Fibroblast of skin of right biceps (primary cell): ENCODE measurements at regions not wholly inside any gene's neighbourhood (a gene's known extent, or its start where the extent isn't known, plus 50 kb on each side); places are given as distances from the start of the nearest gene placed in this dataset.
A peak's percentile ranks its signal among the peaks of the same experiment; 100 is the strongest.
"Not testable (repeated sequence)": the region's sequence is repeated elsewhere in the genome, so short reads cannot be mapped to it uniquely, and the experiment has no call there.

Experiments used
- DNase-seq: peaks from one replicate; pipeline ENCODE4 v3.0.0-alpha.2; 2013

- no peak for DNase-seq
Measured at GRCh38 chr2:53188851-53189510, 578.6 kb upstream of the CHAC2 start.

- no peak for DNase-seq
Measured at GRCh38 chr2:53183581-53183980, 584.0 kb upstream of the CHAC2 start.

GRCh38 chr2:53182601-53183000 lies 585.0 kb upstream of the CHAC2 start:
- no peak for DNase-seq

GRCh38 chr2:53181759-53182158 lies 585.8 kb upstream of the CHAC2 start:
- DNase-seq, result no peak

GRCh38 chr2:53177327-53177726 lies 590.3 kb upstream of the CHAC2 start:
- no peak for DNase-seq

- DNase-seq, result no peak
Measured at GRCh38 chr2:53174539-53174938, 593.1 kb upstream of the CHAC2 start.

- no peak for DNase-seq
Measured at GRCh38 chr2:53173698-53174455, 593.7 kb upstream of the CHAC2 start.

- DNase-seq, result no peak
Measured at GRCh38 chr2:53173091-53173490, 594.5 kb upstream of the CHAC2 start.

GRCh38 chr2:53170466-53170865 lies 597.1 kb upstream of the CHAC2 start:
- no peak for DNase-seq

- no peak for DNase-seq
Measured at GRCh38 chr2:53167227-53167626, 600.4 kb upstream of the CHAC2 start.

- DNase-seq, result no peak
Measured at GRCh38 chr2:53150146-53150545, 617.5 kb upstream of the CHAC2 start.

- no peak for DNase-seq
Measured at GRCh38 chr2:53148221-53148620, 619.4 kb upstream of the CHAC2 start.

GRCh38 chr2:53131416-53131815 lies 636.2 kb upstream of the CHAC2 start:
- peak; percentile 68 for DNase-seq

- peak; percentile 75 for DNase-seq
Measured at GRCh38 chr2:53130441-53130943, 637.1 kb upstream of the CHAC2 start.

- DNase-seq, result peak; percentile 83
Measured at GRCh38 chr2:53129851-53130250, 637.8 kb upstream of the CHAC2 start.

GRCh38 chr2:53127061-53127650 lies 640.4 kb upstream of the CHAC2 start:
- DNase-seq, result no peak

GRCh38 chr2:53114991-53115390 lies 652.6 kb upstream of the CHAC2 start:
- no peak for DNase-seq

- no peak for DNase-seq
Measured at GRCh38 chr2:53114582-53114981, 653.0 kb upstream of the CHAC2 start.

- not testable (repeated sequence) for DNase-seq
Measured at GRCh38 chr2:53112408-53112807, 655.2 kb upstream of the CHAC2 start.

- DNase-seq, result no peak
Measured at GRCh38 chr2:53111406-53111805, 656.2 kb upstream of the CHAC2 start.

GRCh38 chr2:53111004-53111403 lies 656.6 kb upstream of the CHAC2 start:
- no peak for DNase-seq

- DNase-seq, result no peak
Measured at GRCh38 chr2:53108246-53108645, 659.4 kb upstream of the CHAC2 start.

GRCh38 chr2:53104263-53104662 lies 663.3 kb upstream of the CHAC2 start:
- DNase-seq, result peak; percentile 67

- no peak for DNase-seq
Measured at GRCh38 chr2:53103679-53104078, 663.9 kb upstream of the CHAC2 start.
